Cardiac fibroblast (primary cell): ENCODE measurements at regions not wholly inside any gene's neighbourhood (a gene's known extent, or its start where the extent isn't known, plus 50 kb on each side); places are given as distances from the start of the nearest gene placed in this dataset.

ENCODE experiments used
- DNase-seq, 2 donors: peaks; one replicate each; pipeline versions ENCODE4 v3.0.0 to v3.0.0-alpha.2; 2010; ENCODE audit warnings: low read depth in 2 of 2
- H3K4me3 ChIP-seq, 2 donors: replicated peaks in 1 of 2; 1 replicate in 1 of 2; 2 replicates in 1 of 2; pipeline ENCODE4 v1.5.1; 2011; ENCODE audit warnings: low read depth in 2 of 2, low read length in 2 of 2, mild to moderate bottlenecking in 2 of 2, moderate library complexity in 1 of 2
- CTCF ChIP-seq: IDR thresholded peaks from one replicate; pipeline ENCODE4 v1.5.1; 2011; ENCODE audit warnings: low read depth, mild to moderate bottlenecking, low read length, inconsistent platforms

- TF ChIP-seq CTCF, result no peak
- no peak overlapping the region for H3K4me3 ChIP-seq
- no peak for DNase-seq
Measured at GRCh38 chrX:1034717-1035116, 177.7 kb downstream of the CRLF2 start.

GRCh38 chrX:1031521-1032430 lies 180.7 kb downstream of the CRLF2 start:
- no peak for TF ChIP-seq CTCF

GRCh38 chrX:1029494-1029893 lies 183.0 kb downstream of the CRLF2 start:
- no peak overlapping the region for H3K4me3 ChIP-seq
- TF ChIP-seq CTCF, result no peak

More at GRCh38 chrX:1031521-1032430, 180.7 kb downstream of the CRLF2 start:
- no peak overlapping the region for H3K4me3 ChIP-seq
- DNase-seq, result no peak

GRCh38 chrX:1027680-1028079 lies 184.8 kb downstream of the CRLF2 start:
- no peak for DNase-seq
- no peak for TF ChIP-seq CTCF
- H3K4me3 ChIP-seq, result no peak overlapping the region

More at GRCh38 chrX:1029494-1029893, 183.0 kb downstream of the CRLF2 start:
- no peak for DNase-seq

GRCh38 chrX:1027133-1027532 lies 185.3 kb downstream of the CRLF2 start:
- no peak for DNase-seq
- no peak overlapping the region for H3K4me3 ChIP-seq
- no peak for TF ChIP-seq CTCF

- TF ChIP-seq CTCF, result no peak
- no peak for DNase-seq
- H3K4me3 ChIP-seq, result no peak overlapping the region
Measured at GRCh38 chrX:1026263-1027015, 186.0 kb downstream of the CRLF2 start.
